Mucosa of stomach (tissue), 1 donor: ENCODE measurements at regions not wholly inside any gene's neighbourhood (a gene's known extent, or its start where the extent isn't known, plus 50 kb on each side); places are given as distances from the start of the nearest gene placed in this dataset.

Source experiments
- H3K27me3 ChIP-seq: one replicate; pipeline ENCODE4 v1.7.0; 2013; ENCODE audit warnings: mild to moderate bottlenecking, low read length; ENCODE audit not compliant: control insufficient read depth, insufficient read depth
- H3K36me3 ChIP-seq: one replicate; pipeline ENCODE4 v1.7.0; 2013; ENCODE audit warnings: low read length; ENCODE audit not compliant: control insufficient read depth, insufficient read depth
- H3K4me1 ChIP-seq: one replicate; pipeline ENCODE4 v1.7.0; 2013; ENCODE audit warnings: mild to moderate bottlenecking, low read length; ENCODE audit not compliant: control insufficient read depth, insufficient read depth
- H3K4me3 ChIP-seq: one replicate; pipeline ENCODE4 v1.7.0; 2013; ENCODE audit warnings: low read length
- H3K9ac ChIP-seq: one replicate; pipeline ENCODE4 v1.7.0; 2013; ENCODE audit warnings: mild to moderate bottlenecking, low read length, moderate library complexity
- H3K9me3 ChIP-seq: one replicate; pipeline ENCODE4 v1.7.0; 2013; ENCODE audit warnings: mild to moderate bottlenecking, low read length, moderate library complexity; ENCODE audit not compliant: control insufficient read depth
- donor health status: Pancreatic carcinoma.

- H3K36me3 ChIP-seq, result no peaks in the 10 kb centered on the region
- H3K27me3 ChIP-seq, result peaks cover 44% of the 10 kb centered on the region
- no peaks in the 10 kb centered on the region for H3K4me1 ChIP-seq
These were observed 65.3 kb upstream of the IGF1R start for GRCh38 chr15:98582900-98583554.

DNA sequence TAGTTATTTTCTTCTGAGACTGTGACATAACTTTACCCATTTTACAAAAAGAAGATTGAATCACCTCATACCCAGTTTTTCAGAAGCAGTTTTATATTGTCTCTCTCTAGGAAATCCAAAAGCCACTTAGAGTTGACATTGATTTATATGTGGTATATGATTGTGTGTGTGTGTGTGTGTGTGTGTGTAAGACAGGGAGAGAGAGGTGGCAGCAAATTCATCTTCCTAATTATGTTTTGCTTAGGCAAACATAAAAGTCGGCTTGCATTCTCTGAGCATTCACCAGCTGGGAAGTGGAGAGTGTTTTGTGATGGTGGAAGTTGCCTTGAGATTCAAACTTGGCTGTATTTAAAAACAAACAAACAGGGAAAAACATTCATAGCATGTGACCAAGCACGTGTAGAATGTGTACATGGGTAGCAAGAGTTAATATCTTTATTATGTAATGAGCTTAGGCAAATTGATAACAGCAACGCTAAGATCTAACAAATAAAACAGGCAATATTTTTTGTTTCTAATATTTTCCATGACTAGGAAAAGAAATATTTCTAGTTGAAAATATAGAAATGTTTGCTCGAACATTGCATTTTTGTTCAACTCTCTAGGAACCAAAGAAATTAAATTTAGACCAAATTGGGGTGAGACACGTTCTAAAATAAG, 64.4 kb upstream of the IGF1R start:
- Histone ChIP-seq H3K4me1 (no peaks in the 10 kb centered on the region), H3K9ac (no peak overlapping the region), H3K9me3 (no peaks in the 10 kb centered on the region), H3K27me3 (peaks cover 43% of the 10 kb centered on the region), H3K36me3 (no peaks in the 10 kb centered on the region), H3K4me3 (no peak overlapping the region)

More at GRCh38 chr15:98582900-98583554, 65.3 kb upstream of the IGF1R start:
- Histone ChIP-seq H3K4me3 (no peak overlapping the region), H3K9ac (no peak overlapping the region), H3K9me3 (no peaks in the 10 kb centered on the region)

GRCh38 chr15:98586066-98586465, 62.3 kb upstream of the IGF1R start:
- H3K9ac ChIP-seq, result no peak overlapping the region
- no peak overlapping the region for H3K4me3 ChIP-seq
- peaks cover 51% of the 10 kb centered on the region for H3K27me3 ChIP-seq
- no peaks in the 10 kb centered on the region for H3K4me1 ChIP-seq
- no peaks in the 10 kb centered on the region for H3K36me3 ChIP-seq
- H3K9me3 ChIP-seq, result no peaks in the 10 kb centered on the region

DNA sequence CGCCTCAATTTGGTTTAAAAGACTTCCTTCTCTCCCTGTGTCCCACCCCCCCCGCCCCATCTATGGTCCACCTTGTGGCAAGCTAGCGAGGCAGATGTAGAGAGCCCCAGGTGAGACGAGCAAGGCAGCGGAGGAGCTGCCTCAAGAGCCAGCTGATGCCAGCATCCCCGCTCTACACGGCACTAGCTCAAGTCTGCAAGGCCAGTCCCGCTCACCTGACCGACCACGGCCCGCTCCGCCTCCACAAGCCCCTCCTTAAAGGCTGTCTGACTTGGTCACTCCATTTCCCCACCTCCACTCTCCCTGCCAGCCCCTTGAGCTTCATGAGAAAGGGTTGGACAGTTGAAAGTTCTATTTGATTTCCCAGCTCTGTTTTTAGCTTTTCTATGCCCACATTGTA, 56.2 kb upstream of the IGF1R start:
- Histone ChIP-seq H3K9ac (no peak overlapping the region), H3K9me3 (no peaks in the 10 kb centered on the region), H3K4me3 (no peak overlapping the region), H3K27me3 (peaks cover 45% of the 10 kb centered on the region), H3K4me1 (no peaks in the 10 kb centered on the region), H3K36me3 (no peaks in the 10 kb centered on the region)

GRCh38 chr15:98596131-98596530, 52.2 kb upstream of the IGF1R start:
- no peak overlapping the region for H3K9ac ChIP-seq
- H3K27me3 ChIP-seq, result peaks cover 31% of the 10 kb centered on the region
- H3K4me1 ChIP-seq, result no peaks in the 10 kb centered on the region
- H3K4me3 ChIP-seq, result no peak overlapping the region
- H3K36me3 ChIP-seq, result no peaks in the 10 kb centered on the region
- H3K9me3 ChIP-seq, result no peaks in the 10 kb centered on the region

- Histone ChIP-seq H3K4me3 (no peak overlapping the region), H3K36me3 (no peaks in the 10 kb centered on the region), H3K9me3 (no peaks in the 10 kb centered on the region), H3K9ac (no peak overlapping the region), H3K4me1 (no peaks in the 10 kb centered on the region), H3K27me3 (peaks cover 24% of the 10 kb centered on the region)
These were observed 51.4 kb upstream of the IGF1R start for GRCh38 chr15:98596885-98597392.

DNA sequence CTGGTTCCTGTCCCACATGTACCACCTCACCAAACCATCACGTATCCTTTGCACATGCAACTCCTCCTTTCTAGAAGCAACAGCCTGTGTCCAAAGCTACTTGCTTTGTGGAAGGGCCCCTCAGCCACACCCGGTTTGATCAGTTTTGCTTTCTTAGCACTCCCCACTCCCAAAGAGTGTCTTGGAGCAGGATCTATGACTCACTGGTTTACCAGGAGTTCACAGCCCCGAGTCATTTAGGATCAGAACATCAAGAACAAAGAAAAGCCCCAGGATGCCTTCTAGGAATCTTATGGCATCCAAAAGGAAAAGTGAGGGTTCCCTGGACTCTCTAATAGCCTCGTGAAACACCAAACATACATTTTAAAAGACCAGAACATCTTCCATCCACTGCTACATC, 50.7 kb upstream of the IGF1R start:
- no peak overlapping the region for H3K4me3 ChIP-seq
- H3K9me3 ChIP-seq, result no peaks in the 10 kb centered on the region
- H3K4me1 ChIP-seq, result no peaks in the 10 kb centered on the region
- H3K27me3 ChIP-seq, result peaks cover 24% of the 10 kb centered on the region
- H3K9ac ChIP-seq, result no peak overlapping the region
- H3K36me3 ChIP-seq, result no peaks in the 10 kb centered on the region
